GM12878 (cell line): ENCODE measurements at regions not wholly inside any gene's neighbourhood (a gene's known extent, or its start where the extent isn't known, plus 50 kb on each side); places are given as distances from the start of the nearest gene placed in this dataset.
"Not testable (repeated sequence)": the region's sequence is repeated elsewhere in the genome, so short reads cannot be mapped to it uniquely, and the experiment has no call there.

Experiments
- BMI1 ChIP-seq: fragments of 450-650 bp; IDR thresholded peaks from 2 replicates; pipeline ENCODE4 v1.6.1; 2016; ENCODE audit warnings: mild to moderate bottlenecking, moderate library complexity, borderline replicate concordance
- BRCA1 ChIP-seq: IDR thresholded peaks from 2 replicates; pipeline ENCODE4 v1.6.1; 2011; ENCODE audit warnings: low read depth, low read length, improper control_type of control experiment
- JUNB ChIP-seq: IDR thresholded peaks from 2 replicates; pipeline ENCODE4 v1.6.1; 2016; ENCODE audit warnings: antibody characterized with exemption, mild to moderate bottlenecking
- JUND ChIP-seq: IDR thresholded peaks from 2 replicates; pipeline ENCODE4 v1.6.1; 2012; ENCODE audit warnings: low read depth, mild to moderate bottlenecking, low read length, improper control_type of control experiment, moderate library complexity
- NFXL1 ChIP-seq: fragments of 450-650 bp; IDR thresholded peaks from 2 replicates; pipeline ENCODE4 v1.6.1; 2017; ENCODE audit warnings: antibody characterized with exemption, mild to moderate bottlenecking, borderline replicate concordance
- POLR2AphosphoS5 ChIP-seq: IDR thresholded peaks from 2 replicates; pipeline ENCODE4 v1.6.1; 2011; ENCODE audit warnings: mild to moderate bottlenecking, low read length, inconsistent platforms
- SIN3A ChIP-seq: IDR thresholded peaks from 2 replicates; pipeline ENCODE4 v1.6.1; 2012; ENCODE audit warnings: low read depth, low read length, improper control_type of control experiment
- YBX1 ChIP-seq: fragments of 450-650 bp; IDR thresholded peaks from 2 replicates; pipeline ENCODE4 v1.6.1; 2016; ENCODE audit warnings: antibody characterized with exemption
- TF ChIP-seq, protein P1 (sequence below), 3 experiments: IDR thresholded peaks in 2 of 3; conservative IDR thresholded peaks in 1 of 3; 2 replicates each; pipeline ENCODE4 v1.5.1; 2011; ENCODE audit warnings: low read depth in 3 of 3, low read length in 3 of 3, mild to moderate bottlenecking in 3 of 3, control low read depth in 2 of 3, moderate library complexity in 2 of 3, inconsistent platforms in 1 of 3, mixed read lengths in 1 of 3; ENCODE audit not compliant: control insufficient read depth in 2 of 3, insufficient read depth in 1 of 3; ENCODE audit errors: extremely low read depth in 1 of 3
- TF ChIP-seq, protein P2 (sequence below): fragments of 450-650 bp; IDR thresholded peaks from 2 replicates; pipeline ENCODE4 v1.6.1; 2016; ENCODE audit warnings: mild to moderate bottlenecking, moderate library complexity, borderline replicate concordance
- TF ChIP-seq, protein P3 (sequence below): fragments of 450-650 bp; IDR thresholded peaks from 2 replicates; pipeline ENCODE4 v1.6.1; 2016; ENCODE audit warnings: mild to moderate bottlenecking
- TF ChIP-seq, protein P4 (sequence below): IDR thresholded peaks from 2 replicates; pipeline ENCODE4 v1.6.1; 2011; ENCODE audit warnings: borderline replicate concordance, low read depth, mild to moderate bottlenecking, moderate library complexity, mixed read lengths, low read length; ENCODE audit not compliant: insufficient read depth; ENCODE audit errors: extremely low read length
- TF ChIP-seq, protein P5 (sequence below): IDR thresholded peaks from 2 replicates; pipeline ENCODE4 v1.6.1; 2011; ENCODE audit warnings: low read depth, mild to moderate bottlenecking, low read length, moderate library complexity, borderline replicate concordance; ENCODE audit errors: extremely low read depth

DNA sequence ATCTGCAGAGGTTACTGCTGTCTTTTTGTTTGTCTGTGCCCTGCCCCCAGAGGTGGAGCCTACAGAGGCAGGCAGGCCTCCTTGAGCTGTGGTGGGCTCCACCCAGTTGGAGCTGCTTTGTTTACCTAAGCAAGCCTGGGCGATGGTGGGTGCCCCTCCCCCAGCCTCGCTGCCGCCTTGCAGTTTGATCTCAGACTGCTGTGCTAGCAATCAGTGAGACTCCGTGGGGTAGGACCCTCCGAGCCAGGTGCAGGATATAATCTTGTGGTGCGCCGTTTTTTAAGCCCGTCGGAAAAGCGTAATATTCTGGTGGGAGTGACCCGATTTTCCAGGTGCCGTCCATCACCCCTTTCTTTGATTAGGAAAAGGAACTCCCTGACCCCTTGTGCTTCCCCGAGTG, 211.4 kb downstream of the BTBD3 start:
- TF ChIP-seq, protein P1, sequence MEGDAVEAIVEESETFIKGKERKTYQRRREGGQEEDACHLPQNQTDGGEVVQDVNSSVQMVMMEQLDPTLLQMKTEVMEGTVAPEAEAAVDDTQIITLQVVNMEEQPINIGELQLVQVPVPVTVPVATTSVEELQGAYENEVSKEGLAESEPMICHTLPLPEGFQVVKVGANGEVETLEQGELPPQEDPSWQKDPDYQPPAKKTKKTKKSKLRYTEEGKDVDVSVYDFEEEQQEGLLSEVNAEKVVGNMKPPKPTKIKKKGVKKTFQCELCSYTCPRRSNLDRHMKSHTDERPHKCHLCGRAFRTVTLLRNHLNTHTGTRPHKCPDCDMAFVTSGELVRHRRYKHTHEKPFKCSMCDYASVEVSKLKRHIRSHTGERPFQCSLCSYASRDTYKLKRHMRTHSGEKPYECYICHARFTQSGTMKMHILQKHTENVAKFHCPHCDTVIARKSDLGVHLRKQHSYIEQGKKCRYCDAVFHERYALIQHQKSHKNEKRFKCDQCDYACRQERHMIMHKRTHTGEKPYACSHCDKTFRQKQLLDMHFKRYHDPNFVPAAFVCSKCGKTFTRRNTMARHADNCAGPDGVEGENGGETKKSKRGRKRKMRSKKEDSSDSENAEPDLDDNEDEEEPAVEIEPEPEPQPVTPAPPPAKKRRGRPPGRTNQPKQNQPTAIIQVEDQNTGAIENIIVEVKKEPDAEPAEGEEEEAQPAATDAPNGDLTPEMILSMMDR (IDR thresholded peaks at IDR 0.05 in 2 of 3, conservative IDR thresholded peaks at IDR 0.05 in 1 of 3; ENCODE audit: control insufficient read depth in 2 of 3, extremely low read depth in 1 of 3, insufficient read depth in 1 of 3, low read depth in 3 of 3, low read length in 3 of 3): not testable (repeated sequence)
- TF ChIP-seq, protein P2, sequence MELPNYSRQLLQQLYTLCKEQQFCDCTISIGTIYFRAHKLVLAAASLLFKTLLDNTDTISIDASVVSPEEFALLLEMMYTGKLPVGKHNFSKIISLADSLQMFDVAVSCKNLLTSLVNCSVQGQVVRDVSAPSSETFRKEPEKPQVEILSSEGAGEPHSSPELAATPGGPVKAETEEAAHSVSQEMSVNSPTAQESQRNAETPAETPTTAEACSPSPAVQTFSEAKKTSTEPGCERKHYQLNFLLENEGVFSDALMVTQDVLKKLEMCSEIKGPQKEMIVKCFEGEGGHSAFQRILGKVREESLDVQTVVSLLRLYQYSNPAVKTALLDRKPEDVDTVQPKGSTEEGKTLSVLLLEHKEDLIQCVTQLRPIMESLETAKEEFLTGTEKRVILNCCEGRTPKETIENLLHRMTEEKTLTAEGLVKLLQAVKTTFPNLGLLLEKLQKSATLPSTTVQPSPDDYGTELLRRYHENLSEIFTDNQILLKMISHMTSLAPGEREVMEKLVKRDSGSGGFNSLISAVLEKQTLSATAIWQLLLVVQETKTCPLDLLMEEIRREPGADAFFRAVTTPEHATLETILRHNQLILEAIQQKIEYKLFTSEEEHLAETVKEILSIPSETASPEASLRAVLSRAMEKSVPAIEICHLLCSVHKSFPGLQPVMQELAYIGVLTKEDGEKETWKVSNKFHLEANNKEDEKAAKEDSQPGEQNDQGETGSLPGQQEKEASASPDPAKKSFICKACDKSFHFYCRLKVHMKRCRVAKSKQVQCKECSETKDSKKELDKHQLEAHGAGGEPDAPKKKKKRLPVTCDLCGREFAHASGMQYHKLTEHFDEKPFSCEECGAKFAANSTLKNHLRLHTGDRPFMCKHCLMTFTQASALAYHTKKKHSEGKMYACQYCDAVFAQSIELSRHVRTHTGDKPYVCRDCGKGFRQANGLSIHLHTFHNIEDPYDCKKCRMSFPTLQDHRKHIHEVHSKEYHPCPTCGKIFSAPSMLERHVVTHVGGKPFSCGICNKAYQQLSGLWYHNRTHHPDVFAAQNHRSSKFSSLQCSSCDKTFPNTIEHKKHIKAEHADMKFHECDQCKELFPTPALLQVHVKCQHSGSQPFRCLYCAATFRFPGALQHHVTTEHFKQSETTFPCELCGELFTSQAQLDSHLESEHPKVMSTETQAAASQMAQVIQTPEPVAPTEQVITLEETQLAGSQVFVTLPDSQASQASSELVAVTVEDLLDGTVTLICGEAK: not testable (repeated sequence)
- TF ChIP-seq SIN3A, BRCA1, BMI1, JUND, YBX1, NFXL1, POLR2AphosphoS5, JUNB: not testable (repeated sequence)
- TF ChIP-seq, protein P3, sequence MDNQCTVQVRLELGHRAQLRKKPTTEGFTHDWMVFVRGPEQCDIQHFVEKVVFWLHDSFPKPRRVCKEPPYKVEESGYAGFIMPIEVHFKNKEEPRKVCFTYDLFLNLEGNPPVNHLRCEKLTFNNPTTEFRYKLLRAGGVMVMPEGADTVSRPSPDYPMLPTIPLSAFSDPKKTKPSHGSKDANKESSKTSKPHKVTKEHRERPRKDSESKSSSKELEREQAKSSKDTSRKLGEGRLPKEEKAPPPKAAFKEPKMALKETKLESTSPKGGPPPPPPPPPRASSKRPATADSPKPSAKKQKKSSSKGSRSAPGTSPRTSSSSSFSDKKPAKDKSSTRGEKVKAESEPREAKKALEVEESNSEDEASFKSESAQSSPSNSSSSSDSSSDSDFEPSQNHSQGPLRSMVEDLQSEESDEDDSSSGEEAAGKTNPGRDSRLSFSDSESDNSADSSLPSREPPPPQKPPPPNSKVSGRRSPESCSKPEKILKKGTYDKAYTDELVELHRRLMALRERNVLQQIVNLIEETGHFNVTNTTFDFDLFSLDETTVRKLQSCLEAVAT: not testable (repeated sequence)
- TF ChIP-seq, protein P4, sequence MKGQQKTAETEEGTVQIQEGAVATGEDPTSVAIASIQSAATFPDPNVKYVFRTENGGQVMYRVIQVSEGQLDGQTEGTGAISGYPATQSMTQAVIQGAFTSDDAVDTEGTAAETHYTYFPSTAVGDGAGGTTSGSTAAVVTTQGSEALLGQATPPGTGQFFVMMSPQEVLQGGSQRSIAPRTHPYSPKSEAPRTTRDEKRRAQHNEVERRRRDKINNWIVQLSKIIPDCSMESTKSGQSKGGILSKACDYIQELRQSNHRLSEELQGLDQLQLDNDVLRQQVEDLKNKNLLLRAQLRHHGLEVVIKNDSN: not testable (repeated sequence)
- TF ChIP-seq, protein P5, sequence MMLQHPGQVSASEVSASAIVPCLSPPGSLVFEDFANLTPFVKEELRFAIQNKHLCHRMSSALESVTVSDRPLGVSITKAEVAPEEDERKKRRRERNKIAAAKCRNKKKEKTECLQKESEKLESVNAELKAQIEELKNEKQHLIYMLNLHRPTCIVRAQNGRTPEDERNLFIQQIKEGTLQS: not testable (repeated sequence)
